HG02759 (cell line): ENCODE measurements at regions not wholly inside any gene's neighbourhood (a gene's known extent, or its start where the extent isn't known, plus 50 kb on each side); places are given as distances from the start of the nearest gene placed in this dataset.
"Not testable (repeated sequence)": the region's sequence is repeated elsewhere in the genome, so short reads cannot be mapped to it uniquely, and the experiment has no call there.

ENCODE experiments used
- ATAC-seq: cut with Tn5 transposase; IDR thresholded peaks from one replicate; pipeline ENCODE4 v1.9.1; 2021; ENCODE audit warnings: mild to moderate bottlenecking, moderate library complexity; ENCODE audit not compliant: unreplicated experiment

- ATAC-seq, result not testable (repeated sequence)
These were observed 287.8 kb downstream of the AACS start for GRCh38 chr12:125353002-125353401.

GRCh38 chr12:125353871-125354270, 288.6 kb downstream of the AACS start:
- no peak for ATAC-seq

- ATAC-seq, result no peak
These were observed 290.4 kb downstream of the AACS start for GRCh38 chr12:125355614-125356013.

- no peak for ATAC-seq
These were observed 290.9 kb downstream of the AACS start for GRCh38 chr12:125356111-125356510.

GRCh38 chr12:125357561-125357960, 292.3 kb downstream of the AACS start:
- no peak for ATAC-seq

GRCh38 chr12:125360540-125360939, 295.3 kb downstream of the AACS start:
- ATAC-seq, result no peak

- ATAC-seq, result no peak
These were observed 305.8 kb downstream of the AACS start for GRCh38 chr12:125371033-125371432.

- no peak for ATAC-seq
These were observed 306.9 kb downstream of the AACS start for GRCh38 chr12:125372085-125372484.

GRCh38 chr12:125373375-125373774, 308.1 kb downstream of the AACS start:
- no peak for ATAC-seq

- ATAC-seq, result no peak
These were observed 311.2 kb downstream of the AACS start for GRCh38 chr12:125376422-125376821.

GRCh38 chr12:125377093-125377492, 311.9 kb downstream of the AACS start:
- no peak for ATAC-seq

- no peak for ATAC-seq
These were observed 316.1 kb downstream of the AACS start for GRCh38 chr12:125381373-125381772.

GRCh38 chr12:125382926-125383325, 317.7 kb downstream of the AACS start:
- ATAC-seq, result no peak

GRCh38 chr12:125386652-125387051, 321.4 kb downstream of the AACS start:
- no peak for ATAC-seq

GRCh38 chr12:125387206-125387605, 322.0 kb downstream of the AACS start:
- no peak for ATAC-seq

- no peak for ATAC-seq
These were observed 323.9 kb downstream of the AACS start for GRCh38 chr12:125389061-125389697.

GRCh38 chr12:125393569-125393968, 328.3 kb downstream of the AACS start:
- ATAC-seq, result no peak

- ATAC-seq, result no peak
These were observed 330.5 kb downstream of the AACS start for GRCh38 chr12:125395583-125396215.

- ATAC-seq, result no peak
These were observed 334.3 kb downstream of the AACS start for GRCh38 chr12:125399489-125399888.

- ATAC-seq, result no peak
These were observed 337.9 kb downstream of the AACS start for GRCh38 chr12:125402874-125403789.

GRCh38 chr12:125403843-125404242, 338.6 kb downstream of the AACS start:
- ATAC-seq, result no peak

- ATAC-seq, result peak; percentile 94
These were observed 340.9 kb downstream of the AACS start for GRCh38 chr12:125406131-125406530.
